ENCODE measurements at regions not wholly inside any gene's neighbourhood (a gene's known extent, or its start where the extent isn't known, plus 50 kb on each side); places are given as distances from the start of the nearest gene placed in this dataset.

- no peak overlapping the region for H3K4me2 ChIP-seq (ENCODE audit: control insufficient read depth, insufficient read depth)
- FAIRE-seq, result no peak
These were observed 169.0 kb upstream of the ZFHX3 start for GRCh38 chr16:73216932-73217331.

GRCh38 chr16:73215678-73216377 lies 167.9 kb upstream of the ZFHX3 start:
- TF ChIP-seq E4F1 (IDR thresholded peaks at IDR 0.05; ENCODE audit: borderline replicate concordance, partially characterized antibody), result no peak
- TF ChIP-seq ESRRA (IDR thresholded peaks at IDR 0.05; ENCODE audit: low read length), result no peak
- TF ChIP-seq TCF12 (IDR thresholded peaks at IDR 0.05; ENCODE audit: low read depth, low read length), result no peak
- no peak for TF ChIP-seq EED (IDR thresholded peaks at IDR 0.05; ENCODE audit: low read depth)
- TF ChIP-seq CHD1 (IDR thresholded peaks at IDR 0.05; ENCODE audit: low read depth, low read length), result no peak
- TF ChIP-seq EP300 (IDR thresholded peaks at IDR 0.05; ENCODE audit: borderline replicate concordance in 1 of 2, control insufficient read depth in 1 of 2, low read depth in 2 of 2, low read length in 2 of 2), result no peak
- TF ChIP-seq CBFB (IDR thresholded peaks at IDR 0.05; ENCODE audit: low read depth), result no peak
- TF ChIP-seq MTA2 (IDR thresholded peaks at IDR 0.05; ENCODE audit: low read depth), result no peak
- H3K4me1 ChIP-seq (ENCODE audit: control insufficient read depth, insufficient read depth, low read length), result no peaks in the 10 kb centered on the region
- BruUV-seq (replicated peaks), result no TSS peak
- H4K20me1 ChIP-seq (ENCODE audit: control insufficient read depth, insufficient read depth), result no peaks in the 10 kb centered on the region
- ATAC-seq (no peak), DNase-seq (ENCODE audit: low read depth, low spot score) (no peak), FAIRE-seq (no peak)
- H3K9ac ChIP-seq (ENCODE audit: control insufficient read depth, insufficient read depth, low read length), result no peak overlapping the region
- no peak overlapping the region for H3K4me2 ChIP-seq (ENCODE audit: control insufficient read depth, insufficient read depth)
- 43% methylated on average over 5 of the region's 5 CpGs for WGBS (ENCODE audit: insufficient coverage, insufficient replicate concordance, low lambda C conversion rate, missing lambda C conversion rate)
- in situ Hi-C loops (cut with MboI), result no loop called here
- no peaks in the 10 kb centered on the region for H3K79me2 ChIP-seq (ENCODE audit: control insufficient read depth, insufficient read depth, low read length)
- ChIA-PET CTCF (interaction anchor here (1.2 to 1.9 kb wide), 3 partner anchors 15 to 384 kb away, joined by 3 to 4 read pairs (median 4); no protein-coding TSS in a partner anchor), SMC1A (ENCODE audit: uncharacterized antibody, unreplicated experiment) (no interaction called here), POLR2A (no interaction called here), RAD21 (ENCODE audit: unreplicated experiment) (interaction anchor here (1.4 kb wide), 1 partner anchor 713 kb away, joined by 3 read pairs; no protein-coding TSS in a partner anchor)
- no peaks in the 10 kb centered on the region for H3K27me3 ChIP-seq (replicated peaks in 1 of 2; ENCODE audit: control insufficient read depth in 2 of 2, insufficient read depth in 2 of 2, low read length in 1 of 2)
- no peak overlapping the region for H3K27ac ChIP-seq (ENCODE audit: control insufficient read depth, insufficient read depth)
- no peaks in the 10 kb centered on the region; the same call in 2 of the 3 replicates for H3K9me3 ChIP-seq (replicated peaks; ENCODE audit: control insufficient read depth, insufficient read depth, low read length)
- intact Hi-C loops (cut with micrococcal nuclease; ENCODE audit: unreplicated experiment), result no loop called here
- H3K36me3 ChIP-seq (ENCODE audit: control insufficient read depth in 2 of 2, insufficient read depth in 2 of 2, low read length in 1 of 2), result no peaks in the 10 kb centered on the region
- no peak overlapping the region for H3K4me3 ChIP-seq
- H2AFZ ChIP-seq (ENCODE audit: control insufficient read depth, low read depth, low read length), result no peak overlapping the region

More at GRCh38 chr16:73216932-73217331, 169.0 kb upstream of the ZFHX3 start:
- TF ChIP-seq SPI1 (IDR thresholded peaks at IDR 0.05; ENCODE audit: borderline replicate concordance, insufficient read depth, low read depth, low read length) (no peak), YBX1 (IDR thresholded peaks at IDR 0.05) (no peak), RUNX3 (IDR thresholded peaks at IDR 0.05; ENCODE audit: low read length) (no peak), TARDBP (IDR thresholded peaks at IDR 0.05; ENCODE audit: borderline replicate concordance) (no peak), CBFB (IDR thresholded peaks at IDR 0.05; ENCODE audit: low read depth) (no peak)
- WGBS (ENCODE audit: insufficient coverage, insufficient replicate concordance, low lambda C conversion rate, missing lambda C conversion rate), result 65% methylated on average over 8 of the region's 8 CpGs
- POLR2A ChIA-PET, result no interaction called here
- in situ Hi-C loops (cut with MboI), result no loop called here
- Histone ChIP-seq H3K27ac (ENCODE audit: control insufficient read depth, insufficient read depth) (no peak overlapping the region), H3K36me3 (ENCODE audit: control insufficient read depth in 2 of 2, insufficient read depth in 2 of 2, low read length in 1 of 2) (no peaks in the 10 kb centered on the region), H2AFZ (ENCODE audit: control insufficient read depth, low read depth, low read length) (no peak overlapping the region), H3K27me3 (replicated peaks in 1 of 2; ENCODE audit: control insufficient read depth in 2 of 2, insufficient read depth in 2 of 2, low read length in 1 of 2) (no peaks in the 10 kb centered on the region), H3K9ac (ENCODE audit: control insufficient read depth, insufficient read depth, low read length) (no peak overlapping the region), H3K9me3 (replicated peaks; ENCODE audit: control insufficient read depth, insufficient read depth, low read length) (no peaks in the 10 kb centered on the region; the same call in 2 of the 3 replicates), H3K79me2 (ENCODE audit: control insufficient read depth, insufficient read depth, low read length) (no peaks in the 10 kb centered on the region), H3K4me1 (ENCODE audit: control insufficient read depth, insufficient read depth, low read length) (no peaks in the 10 kb centered on the region), H4K20me1 (ENCODE audit: control insufficient read depth, insufficient read depth) (no peaks in the 10 kb centered on the region), H3K4me3 (no peak overlapping the region)
- no TSS peak for BruUV-seq (replicated peaks)
- SMC1A ChIA-PET (ENCODE audit: uncharacterized antibody, unreplicated experiment), result interaction anchor here (1.5 kb wide), 1 partner anchor 385 kb away, joined by 3 read pairs; no protein-coding TSS in a partner anchor
- DNase-seq (ENCODE audit: low read depth, low spot score), result no peak
- RAD21 ChIA-PET (ENCODE audit: unreplicated experiment), result interaction anchor here (1.4 kb wide), 1 partner anchor 714 kb away, joined by 3 read pairs; no protein-coding TSS in a partner anchor
- CTCF ChIA-PET, result interaction anchor here (1.2 to 2.1 kb wide), 6 partner anchors 16 to 716 kb away, joined by 3 to 7 read pairs (median 4); no protein-coding TSS in a partner anchor
- no peak for ATAC-seq
- intact Hi-C loops (cut with micrococcal nuclease; ENCODE audit: unreplicated experiment), result no loop called here
